Hematopoietic multipotent progenitor cell treated with erythropoietin and hydrocortisone succinate and interleukin-3 and kit ligand, for 15 days (in vitro differentiated cells): ENCODE measurements at regions not wholly inside any gene's neighbourhood (a gene's known extent, or its start where the extent isn't known, plus 50 kb on each side); places are given as distances from the start of the nearest gene placed in this dataset.

Experiments used
- DNase-seq: peaks from one replicate; pipeline ENCODE4 v3.0.0-alpha.2; 2015; ENCODE audit warnings: low spot score

DNA sequence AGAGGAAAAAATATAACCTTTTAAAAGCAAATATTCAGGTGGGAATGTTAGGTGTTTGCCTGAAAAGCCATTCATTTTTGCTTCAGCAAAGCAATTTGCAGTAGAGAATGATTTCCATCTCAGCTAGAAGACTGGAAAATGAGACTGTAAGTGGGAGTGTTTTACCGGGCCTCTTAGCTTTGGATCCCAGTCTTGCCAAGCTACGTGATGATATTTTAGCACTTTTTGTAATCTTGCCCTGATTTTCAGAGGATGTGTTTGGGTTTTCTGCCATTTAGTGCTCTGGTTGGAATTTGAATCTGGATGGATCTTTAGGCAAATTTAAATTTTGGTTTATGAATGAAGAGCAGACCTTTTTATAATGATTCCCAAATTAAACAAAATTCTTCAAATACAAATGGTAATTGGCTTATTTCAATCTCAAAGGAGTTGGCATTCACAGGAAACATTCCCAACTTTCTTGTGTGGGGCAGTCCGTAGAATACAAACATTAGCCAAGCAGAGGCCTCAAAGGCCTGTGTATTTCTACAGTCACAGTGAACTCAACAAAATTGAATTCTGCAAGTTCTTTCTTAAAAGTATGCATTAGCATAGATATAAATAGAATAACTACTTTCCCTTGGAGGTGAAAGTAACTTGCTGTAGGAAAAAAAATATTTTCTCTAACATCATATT lies 646.4 kb downstream of the CDY2B start:
- DNase-seq: no peak

DNA sequence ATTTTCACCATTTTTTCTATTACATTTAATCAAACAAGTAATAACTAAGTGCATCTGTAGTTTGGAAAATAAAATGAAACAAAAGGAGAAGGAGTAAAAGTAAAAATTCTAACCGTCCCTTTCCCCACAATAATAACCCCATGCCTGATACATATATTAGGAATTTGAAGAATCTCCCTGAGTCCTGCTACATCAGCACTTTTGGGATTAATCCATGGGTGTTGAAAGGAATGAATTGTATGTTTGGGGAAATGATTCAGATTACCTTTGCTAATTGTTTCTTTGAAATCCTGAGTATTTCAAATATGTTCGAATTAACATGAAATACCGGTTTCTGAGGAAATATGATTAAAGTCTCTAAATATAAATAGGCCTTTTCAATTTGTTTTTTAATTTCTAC lies 648.0 kb downstream of the CDY2B start:
- no peak for DNase-seq

DNA sequence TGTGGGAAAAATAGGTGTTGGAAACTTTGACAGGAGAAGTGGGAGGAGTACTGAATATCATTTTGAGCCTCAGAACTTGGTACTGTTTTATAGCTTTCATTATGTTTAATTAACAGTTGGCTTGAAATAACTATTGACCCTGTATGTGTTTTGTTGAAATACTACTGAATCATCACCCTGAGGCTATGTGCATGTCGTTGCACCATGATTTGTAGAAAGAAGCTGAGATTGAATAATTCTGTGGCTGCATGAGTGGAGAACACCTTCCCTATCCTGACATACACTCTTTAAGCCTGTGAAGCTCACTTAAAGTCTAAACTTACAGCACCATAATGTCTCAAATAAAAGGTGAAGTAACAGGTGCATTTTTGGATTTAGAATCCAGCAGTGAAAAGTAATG lies 656.5 kb downstream of the CDY2B start:
- no peak for DNase-seq

DNA sequence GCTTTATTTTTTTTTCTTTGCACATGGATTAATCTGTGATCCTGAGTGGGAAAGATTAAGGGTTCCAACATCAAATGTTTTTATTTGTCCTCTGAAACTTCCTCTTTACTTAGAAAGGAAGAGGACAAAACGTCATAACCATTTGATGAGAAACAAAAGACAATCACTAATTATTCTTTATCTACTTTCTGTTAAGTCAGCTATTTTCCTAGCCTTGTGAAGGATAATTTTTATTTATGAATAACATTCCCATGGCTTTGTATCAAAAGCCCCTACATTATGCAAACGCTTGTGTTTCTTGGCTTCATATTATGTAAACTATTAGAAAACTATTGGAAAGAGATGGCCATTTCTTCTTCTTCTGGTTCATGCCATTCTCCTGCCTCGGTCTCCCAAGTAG lies 677.6 kb downstream of the CDY2B start:
- no peak for DNase-seq

DNA sequence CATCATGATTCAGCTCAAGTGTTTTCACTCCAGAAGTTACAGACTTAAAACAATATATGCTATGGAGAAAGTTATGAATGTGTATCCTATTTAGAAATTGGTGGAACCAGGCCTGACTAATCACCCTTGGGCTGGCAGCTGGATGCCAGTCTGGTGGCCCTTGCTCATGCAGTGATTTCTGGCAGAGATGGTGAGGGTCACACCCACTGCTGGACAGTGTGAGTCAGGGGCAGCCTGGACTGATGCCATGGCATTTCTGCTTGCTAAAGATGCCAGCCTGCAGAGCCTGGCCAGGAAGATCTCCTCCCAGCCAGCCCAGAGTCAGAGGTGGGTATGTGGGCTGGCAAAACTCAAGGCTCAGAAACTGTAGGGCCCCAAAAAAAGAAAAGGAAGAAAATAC lies 695.7 kb downstream of the CDY2B start:
- DNase-seq: no peak

DNA sequence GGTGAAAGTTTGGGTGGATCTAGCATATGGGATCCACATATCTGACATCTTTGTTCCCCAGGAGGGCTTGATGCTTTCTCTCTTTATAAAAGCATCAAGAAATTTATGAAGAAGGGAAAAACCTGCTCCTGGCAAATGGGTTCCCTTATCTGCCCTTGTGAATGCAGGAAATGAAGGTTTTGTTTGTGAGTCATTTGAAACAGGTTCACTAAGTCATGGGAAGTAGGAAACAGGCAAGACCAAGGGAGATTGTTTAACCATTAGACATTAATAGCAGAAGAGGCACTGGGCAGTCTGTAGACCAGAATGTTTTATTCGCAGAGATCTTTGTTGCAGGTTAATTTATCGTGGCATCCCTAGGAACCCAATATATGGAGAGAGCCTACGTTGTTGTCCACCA lies 713.1 kb downstream of the CDY2B start:
- no peak for DNase-seq

DNA sequence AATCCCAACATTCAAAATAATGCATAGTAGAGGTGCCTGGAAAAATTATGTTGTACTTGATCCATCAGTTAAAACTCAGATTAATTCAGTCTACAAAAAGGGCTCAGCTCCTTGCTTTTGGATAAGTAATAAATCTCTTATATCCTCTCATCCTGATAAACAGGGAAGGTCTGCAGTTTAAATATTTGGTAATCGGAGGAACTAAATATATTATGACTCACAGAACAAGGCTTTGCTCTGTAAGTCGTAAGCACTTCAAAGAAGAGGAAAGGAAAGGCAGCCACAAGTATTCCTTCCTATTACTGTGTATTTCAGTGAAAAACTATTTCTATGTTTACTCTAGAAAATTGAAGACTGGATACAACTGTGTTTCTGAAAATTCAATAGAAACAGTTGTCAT lies 757.9 kb downstream of the CDY2B start:
- DNase-seq: no peak

DNA sequence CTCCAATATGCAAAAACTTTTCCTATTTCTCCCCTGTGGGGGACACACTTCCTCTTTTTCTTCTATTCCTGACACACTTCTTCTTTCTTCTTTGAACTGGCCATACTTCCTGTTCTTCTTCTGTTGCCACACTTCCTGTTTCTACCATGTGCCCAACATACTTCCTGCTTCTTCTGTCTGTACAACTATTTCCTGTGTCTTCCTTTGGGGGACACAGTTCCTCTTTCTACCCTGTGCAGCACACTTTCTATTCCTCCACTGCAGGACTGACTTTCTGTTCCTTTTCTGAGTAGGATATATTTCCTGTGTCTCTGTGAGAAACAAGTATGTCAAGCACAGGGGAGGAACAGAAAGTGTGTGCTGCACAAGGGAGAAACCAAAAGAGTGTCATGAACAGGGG lies 794.7 kb downstream of the CDY2B start:
- no peak for DNase-seq

DNA sequence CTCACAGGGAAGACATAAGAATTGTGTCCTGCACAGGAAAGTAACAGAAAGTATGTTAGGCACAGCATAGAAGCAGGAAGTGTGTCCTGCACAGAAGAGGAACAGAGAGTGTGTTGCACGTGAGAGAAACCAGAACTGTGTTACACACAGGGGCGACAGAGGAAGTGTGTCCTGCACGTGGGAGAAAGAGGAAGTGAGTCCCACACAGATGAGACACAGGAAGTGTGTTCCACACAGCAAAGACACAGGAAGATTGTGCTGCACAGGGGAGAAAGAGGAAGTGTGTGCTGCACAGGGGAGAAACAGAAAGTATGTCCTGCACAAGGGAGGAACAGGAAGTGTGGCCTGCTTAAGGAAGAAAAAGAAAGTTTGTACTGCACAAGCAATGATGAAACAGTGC lies 800.1 kb downstream of the CDY2B start:
- DNase-seq: no peak

DNA sequence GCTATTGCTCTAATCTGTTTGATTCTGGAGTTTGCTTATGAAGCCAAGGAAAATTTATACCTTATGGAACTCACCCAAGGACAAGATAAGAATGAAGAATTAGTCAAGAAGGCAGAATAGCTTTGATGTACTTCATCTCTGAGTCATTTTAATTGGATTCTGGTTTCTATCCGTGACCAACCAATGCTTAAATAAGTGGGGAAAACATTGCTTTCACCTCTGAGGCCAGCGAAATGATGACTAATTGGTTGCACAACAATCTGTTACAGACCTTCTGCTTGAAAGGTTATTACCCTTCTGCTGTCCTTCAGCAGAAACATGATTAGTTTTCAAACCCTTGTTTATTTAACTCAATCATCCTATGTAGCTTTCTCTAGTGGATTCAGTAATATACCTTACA lies 812.7 kb downstream of the CDY2B start:
- no peak for DNase-seq

DNA sequence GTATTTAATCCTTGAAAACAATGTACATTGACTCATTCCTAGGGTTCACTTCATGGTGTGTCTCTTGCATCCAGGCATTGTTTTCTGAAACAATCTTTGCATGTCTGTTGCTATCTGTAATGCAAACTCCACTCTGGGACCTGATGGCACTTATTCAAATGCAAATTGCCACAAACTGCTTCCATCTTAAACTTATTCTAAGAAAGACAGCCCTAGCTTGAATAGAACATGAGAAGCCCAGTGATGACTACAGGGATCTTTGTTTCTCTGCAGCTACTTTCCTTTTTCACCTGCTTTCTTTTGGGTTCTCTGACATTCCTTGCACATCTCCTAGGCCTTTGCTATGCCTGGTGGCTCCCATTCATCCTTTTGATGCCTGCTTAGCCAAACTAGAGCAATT lies 827.0 kb downstream of the CDY2B start:
- no peak for DNase-seq

DNA sequence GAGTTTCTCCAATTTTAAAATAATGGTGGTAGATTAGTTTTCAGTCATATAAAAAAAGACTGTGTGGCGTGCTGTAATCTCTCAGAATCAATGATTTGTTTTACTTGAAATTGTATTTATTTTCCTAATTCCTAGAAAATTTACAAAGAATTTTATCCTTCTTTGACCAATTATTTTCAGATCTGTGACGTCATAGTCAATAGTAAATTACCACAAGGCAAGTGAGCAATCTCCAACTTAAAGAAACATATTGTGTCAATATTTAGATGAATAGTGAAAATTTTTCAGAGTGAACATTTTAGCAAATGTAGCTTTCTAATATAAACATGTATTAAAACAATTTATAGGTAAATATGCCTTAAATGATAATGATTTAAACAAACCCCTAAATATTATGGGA lies 829.6 kb downstream of the CDY2B start:
- no peak for DNase-seq

DNA sequence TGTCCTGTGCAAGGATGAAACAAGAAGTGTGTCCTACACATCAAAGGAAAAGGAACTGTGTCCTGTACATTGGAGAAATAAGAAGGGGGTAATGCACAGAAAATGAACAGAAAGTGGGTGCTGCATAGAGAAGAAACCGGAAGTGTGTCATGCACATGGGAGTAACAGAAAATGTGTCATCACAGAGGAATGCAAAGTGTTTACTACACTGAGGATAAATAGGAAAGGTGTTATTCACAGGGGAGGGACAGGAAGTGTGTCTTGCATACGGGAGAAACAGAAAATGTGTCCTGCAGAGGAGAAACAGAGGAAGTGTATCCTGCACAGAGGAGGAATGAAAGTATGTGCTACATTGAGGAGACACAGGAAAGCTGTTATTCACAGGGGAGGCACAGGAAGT lies 834.9 kb downstream of the CDY2B start:
- no peak for DNase-seq

DNA sequence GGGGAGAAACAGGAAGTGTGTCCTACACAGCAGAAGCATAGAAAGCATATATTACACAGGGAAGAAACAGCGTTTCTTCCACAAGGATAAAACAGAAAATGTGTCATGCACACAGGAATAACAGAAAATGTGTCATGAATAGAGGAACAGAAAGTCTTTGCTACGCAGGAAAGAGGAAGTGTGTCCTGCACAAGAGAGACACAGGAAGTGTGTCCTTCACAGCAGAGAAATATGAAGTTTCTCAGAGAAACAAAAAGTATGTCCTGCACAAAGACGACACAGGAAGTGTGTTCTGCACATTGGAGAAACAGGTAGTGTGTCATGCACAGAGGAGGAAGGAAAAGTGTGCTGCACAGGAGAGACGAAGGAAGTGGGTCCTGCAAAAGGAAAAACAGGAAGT lies 835.3 kb downstream of the CDY2B start:
- DNase-seq: no peak

DNA sequence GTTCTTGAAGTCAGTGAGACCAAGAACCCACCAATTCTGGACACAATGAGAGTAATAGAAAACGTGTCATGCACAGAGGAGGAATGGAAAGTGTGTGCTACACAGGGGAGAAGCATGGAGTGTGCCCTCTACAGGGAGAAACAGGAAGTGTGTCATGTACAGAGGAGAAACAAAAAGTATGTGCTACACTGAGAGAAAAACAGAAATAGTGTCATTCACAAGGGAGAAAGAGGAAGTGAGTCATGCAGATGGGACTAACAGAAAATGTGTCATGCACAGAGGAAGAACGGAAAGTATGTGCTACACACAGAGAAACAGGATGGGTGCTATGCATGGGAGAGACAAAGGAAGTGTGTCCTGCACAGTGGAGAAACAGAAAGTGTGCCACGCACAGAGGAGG lies 835.7 kb downstream of the CDY2B start:
- DNase-seq: no peak

DNA sequence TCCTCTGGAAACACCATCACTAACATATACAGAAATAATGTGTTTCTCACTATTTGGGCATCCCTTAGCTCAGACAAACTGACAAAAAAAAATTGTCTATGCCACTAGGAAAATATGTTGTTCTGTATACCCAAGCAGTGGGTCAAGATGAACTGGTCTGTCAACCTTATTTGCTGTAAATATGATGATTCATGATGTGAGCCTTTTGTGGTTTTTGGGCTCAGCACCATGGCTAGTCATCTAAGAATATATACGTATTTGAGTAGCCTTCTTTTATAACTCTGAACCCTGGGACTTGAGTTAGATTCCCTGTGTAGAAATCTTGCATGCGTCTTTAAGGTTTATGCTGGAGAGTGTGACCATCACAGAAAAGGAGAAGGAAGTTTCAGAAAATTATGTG lies 841.6 kb downstream of the CDY2B start:
- DNase-seq: no peak

DNA sequence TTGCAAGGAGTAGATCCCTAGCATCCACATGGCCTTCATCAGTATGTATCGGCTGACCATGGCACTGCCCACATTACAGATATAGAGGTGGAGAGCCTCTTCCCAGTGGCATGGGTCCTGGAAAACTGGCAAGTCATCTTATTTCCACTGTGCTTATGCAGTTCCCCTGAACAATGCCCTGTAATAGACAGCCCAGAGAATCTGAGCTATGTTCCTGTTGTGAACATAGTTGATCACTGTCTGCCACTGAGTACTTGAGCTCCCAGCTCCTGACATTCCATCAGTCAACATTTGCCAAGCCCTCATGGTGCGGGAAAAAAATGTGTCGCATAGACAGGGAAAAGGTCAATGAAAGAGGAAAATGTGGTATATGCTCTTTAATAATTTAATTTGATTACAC lies 861.9 kb downstream of the CDY2B start:
- DNase-seq: no peak

DNA sequence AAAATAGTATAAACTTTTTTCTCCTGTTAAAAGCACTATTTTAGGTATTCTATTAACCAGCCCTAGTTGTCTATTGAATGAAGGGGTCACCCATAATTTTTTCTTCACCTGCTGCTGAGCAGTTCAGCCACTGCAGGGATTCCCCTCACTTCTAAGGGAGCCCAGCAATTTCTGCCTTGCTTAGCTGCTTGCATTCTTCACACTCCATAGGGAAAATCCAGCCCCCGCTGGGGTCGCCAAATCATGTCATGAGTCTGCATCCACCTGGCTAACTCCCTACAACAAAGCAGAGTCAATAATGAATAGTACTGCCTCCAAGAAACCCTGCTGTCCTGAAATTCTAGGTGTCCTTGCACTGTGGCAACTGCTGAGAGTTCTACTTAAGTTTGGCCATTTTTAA lies 886.5 kb downstream of the CDY2B start:
- DNase-seq: no peak

DNA sequence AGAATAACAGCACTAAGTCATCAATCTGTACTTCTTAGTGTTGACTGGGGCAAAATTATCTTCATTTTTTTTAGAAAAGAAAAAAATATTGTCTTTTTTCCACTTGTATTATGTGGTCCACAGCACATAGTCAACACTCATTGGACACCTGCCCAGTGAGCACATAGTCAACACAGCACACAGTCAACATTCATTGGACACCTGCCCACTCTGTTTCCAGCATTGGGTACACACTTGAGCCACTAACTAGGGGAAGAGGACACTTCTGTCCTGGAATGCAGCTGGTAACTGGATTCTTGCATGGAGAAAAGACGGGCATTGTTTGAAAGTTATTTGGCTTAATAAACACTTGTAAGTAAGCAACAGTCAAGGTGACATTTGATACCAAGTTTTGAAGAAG lies 898.2 kb downstream of the CDY2B start:
- no peak for DNase-seq

DNA sequence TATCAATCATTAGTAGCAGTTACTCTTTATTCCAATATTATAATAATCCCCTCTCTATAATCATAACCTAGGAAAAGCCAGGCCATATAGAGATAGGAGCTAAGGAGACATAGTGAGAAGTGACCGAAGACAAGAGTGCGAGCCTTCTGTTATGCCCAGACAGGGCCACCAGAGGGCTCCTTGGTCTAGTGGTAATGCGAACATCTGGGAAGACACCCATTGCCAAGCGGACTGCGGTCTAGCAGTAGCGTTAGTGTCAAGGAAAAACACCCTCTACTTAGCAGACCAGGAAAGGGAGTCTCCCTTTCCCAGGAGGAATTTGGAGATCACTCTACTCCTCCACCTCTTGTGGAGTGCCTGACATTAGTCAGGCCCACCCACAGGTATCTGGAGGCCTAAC lies 920.9 kb downstream of the CDY2B start:
- no peak for DNase-seq

DNA sequence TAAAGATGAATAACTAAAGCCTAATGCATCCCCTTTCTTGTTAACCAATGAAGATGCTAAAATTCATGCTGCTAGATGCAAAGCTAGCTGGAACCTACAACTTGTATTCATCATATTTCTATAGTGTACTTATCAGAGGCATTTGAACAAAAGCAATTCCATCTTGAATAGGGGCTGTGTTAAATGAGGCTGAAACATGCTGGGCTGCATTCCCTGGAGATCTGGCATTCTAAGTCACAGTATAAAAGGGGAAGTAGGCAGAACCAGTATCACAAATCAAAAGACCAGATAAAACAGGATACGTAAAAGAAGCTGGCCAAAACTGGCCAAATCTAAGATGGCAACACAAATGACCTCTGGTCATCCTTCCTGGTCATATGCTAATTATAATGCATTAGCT lies 932.8 kb downstream of the CDY2B start:
- no peak for DNase-seq
